Uterus (tissue), 3 donors: ENCODE measurements at regions not wholly inside any gene's neighbourhood (a gene's known extent, or its start where the extent isn't known, plus 50 kb on each side); places are given as distances from the start of the nearest gene placed in this dataset.
"Not testable (repeated sequence)": the region's sequence is repeated elsewhere in the genome, so short reads cannot be mapped to it uniquely, and the experiment has no call there.

ENCODE experiments used
- DNase-seq, 2 donors: peaks; one replicate each; pipeline ENCODE4 v3.0.0-alpha.2; 2019 to 2020
- H3K27ac ChIP-seq, 2 donors: fragments of 200-600 bp; sonication (generic); 1 replicate in 1 of 2; 2 replicates in 1 of 2; pipeline ENCODE4 v1.5.1; 2016 to 2018
- H3K27me3 ChIP-seq, 2 donors: fragments of 200-600 bp; sonication (generic); one replicate each; pipeline ENCODE4 v1.5.1; 2018 to 2019; ENCODE audit warnings: control low read depth in 1 of 2
- H3K36me3 ChIP-seq, 2 donors: fragments of 200-600 bp; sonication (generic); one replicate each; pipeline ENCODE4 v1.5.1; 2019; ENCODE audit warnings: control low read depth in 1 of 2
- H3K4me1 ChIP-seq, 2 donors: fragments of 200-600 bp; sonication (generic); one replicate each; pipeline ENCODE4 v1.5.1; 2018 to 2019; ENCODE audit warnings: control low read depth in 1 of 2
- H3K4me3 ChIP-seq, 2 donors: fragments of 200-600 bp; sonication (generic); 1 replicate in 1 of 2; 2 replicates in 1 of 2; pipeline ENCODE4 v1.5.1; 2018 to 2019; ENCODE audit warnings: mild to moderate bottlenecking in 1 of 2
- H3K9me3 ChIP-seq, 2 donors: fragments of 200-600 bp; sonication (generic); one replicate each; pipeline ENCODE4 v1.5.1; 2019; ENCODE audit warnings: control low read depth in 1 of 2
- CTCF ChIP-seq, 4 experiments: fragments of 200-600 bp in 2 of 4; fragments of 450-650 bp in 2 of 4; sonication (generic) in 2 of 4; IDR thresholded peaks; one replicate each; pipeline ENCODE4 v1.5.1; 2016 to 2019; ENCODE audit warnings: antibody characterized with exemption in 4 of 4, mild to moderate bottlenecking in 2 of 4, moderate library complexity in 1 of 4
- POLR2A ChIP-seq, 2 donors: fragments of 450-650 bp; IDR thresholded peaks; one replicate each; pipeline ENCODE4 v1.6.1; 2016; ENCODE audit warnings: antibody characterized with exemption in 2 of 2, mild to moderate bottlenecking in 1 of 2, moderate library complexity in 1 of 2
- intact Hi-C: fragments of 100-400 bp; cut with DNase I; formaldehyde crosslinking; loops from one replicate; pipeline ENCODE4 v1.15.1; 2023; ENCODE audit warnings: low total_unique reads
- donor health status: DM: yes; HTN: yes; CAD: no.

GRCh38 chr5:106985174-106985573 is 685.6 kb downstream of the EFNA5 start:
- DNase-seq: no peak
- Histone ChIP-seq H3K9me3 (no peaks in the 10 kb centered on the region), H3K36me3 (no peaks in the 10 kb centered on the region), H3K27ac (no peak overlapping the region), H3K4me1 (no peaks in the 10 kb centered on the region), H3K27me3 (no peaks in the 10 kb centered on the region), H3K4me3 (no peak overlapping the region)
- intact Hi-C loops: no loop called here
- TF ChIP-seq POLR2A (IDR thresholded peaks at IDR 0.05) (no peak), CTCF (IDR thresholded peaks at IDR 0.05) (no peak)

- intact Hi-C loops, DNase-seq: not testable (repeated sequence)
These were observed 691.6 kb downstream of the EFNA5 start for GRCh38 chr5:106979178-106979577.

GRCh38 chr5:106978582-106979165 is 692.1 kb downstream of the EFNA5 start:
- H3K27ac ChIP-seq, H3K4me1 ChIP-seq, H3K27me3 ChIP-seq, H3K36me3 ChIP-seq, H3K9me3 ChIP-seq, H3K4me3 ChIP-seq, intact Hi-C loops, DNase-seq: not testable (repeated sequence)

More at GRCh38 chr5:106979178-106979577, 691.6 kb downstream of the EFNA5 start:
- not testable (repeated sequence) for H3K36me3 ChIP-seq, H3K27ac ChIP-seq, H3K9me3 ChIP-seq, H3K27me3 ChIP-seq, H3K4me1 ChIP-seq, H3K4me3 ChIP-seq

GRCh38 chr5:106976363-106976762 is 694.4 kb downstream of the EFNA5 start:
- Histone ChIP-seq H3K27ac (no peak overlapping the region), H3K36me3 (no peaks in the 10 kb centered on the region), H3K4me3 (no peak overlapping the region), H3K9me3 (no peaks in the 10 kb centered on the region), H3K4me1 (no peaks in the 10 kb centered on the region), H3K27me3 (no peaks in the 10 kb centered on the region)
- intact Hi-C loops: no loop called here
- no peak for DNase-seq
- TF ChIP-seq POLR2A (IDR thresholded peaks at IDR 0.05) (no peak), CTCF (IDR thresholded peaks at IDR 0.05) (no peak)

GRCh38 chr5:106974272-106974671 is 696.5 kb downstream of the EFNA5 start:
- DNase-seq: no peak

More at GRCh38 chr5:106974272-106974671, 696.5 kb downstream of the EFNA5 start:
- Histone ChIP-seq H3K36me3 (no peaks in the 10 kb centered on the region), H3K4me1 (no peaks in the 10 kb centered on the region), H3K27ac (no peak overlapping the region), H3K27me3 (no peaks in the 10 kb centered on the region), H3K9me3 (no peaks in the 10 kb centered on the region), H3K4me3 (no peak overlapping the region)
- TF ChIP-seq CTCF (IDR thresholded peaks at IDR 0.05) (no peak), POLR2A (IDR thresholded peaks at IDR 0.05) (no peak)
- intact Hi-C loops: no loop called here
